LNCAP (cell line): ENCODE measurements at regions not wholly inside any gene's neighbourhood (a gene's known extent, or its start where the extent isn't known, plus 50 kb on each side); places are given as distances from the start of the nearest gene placed in this dataset.

Experiments
- TF ChIP-seq, protein P1 (sequence below): fragments of 450-650 bp; IDR thresholded peaks from 2 replicates; pipeline ENCODE4 v1.5.1; 2017; ENCODE audit warnings: mild to moderate bottlenecking

GRCh38 chr5:38662090-38662489 lies 105.6 kb upstream of the LIFR start:
- TF ChIP-seq, protein P1, sequence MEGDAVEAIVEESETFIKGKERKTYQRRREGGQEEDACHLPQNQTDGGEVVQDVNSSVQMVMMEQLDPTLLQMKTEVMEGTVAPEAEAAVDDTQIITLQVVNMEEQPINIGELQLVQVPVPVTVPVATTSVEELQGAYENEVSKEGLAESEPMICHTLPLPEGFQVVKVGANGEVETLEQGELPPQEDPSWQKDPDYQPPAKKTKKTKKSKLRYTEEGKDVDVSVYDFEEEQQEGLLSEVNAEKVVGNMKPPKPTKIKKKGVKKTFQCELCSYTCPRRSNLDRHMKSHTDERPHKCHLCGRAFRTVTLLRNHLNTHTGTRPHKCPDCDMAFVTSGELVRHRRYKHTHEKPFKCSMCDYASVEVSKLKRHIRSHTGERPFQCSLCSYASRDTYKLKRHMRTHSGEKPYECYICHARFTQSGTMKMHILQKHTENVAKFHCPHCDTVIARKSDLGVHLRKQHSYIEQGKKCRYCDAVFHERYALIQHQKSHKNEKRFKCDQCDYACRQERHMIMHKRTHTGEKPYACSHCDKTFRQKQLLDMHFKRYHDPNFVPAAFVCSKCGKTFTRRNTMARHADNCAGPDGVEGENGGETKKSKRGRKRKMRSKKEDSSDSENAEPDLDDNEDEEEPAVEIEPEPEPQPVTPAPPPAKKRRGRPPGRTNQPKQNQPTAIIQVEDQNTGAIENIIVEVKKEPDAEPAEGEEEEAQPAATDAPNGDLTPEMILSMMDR: no peak

- TF ChIP-seq, protein P1: no peak
Measured at GRCh38 chr5:38663249-38663648, 106.8 kb upstream of the LIFR start.

DNA sequence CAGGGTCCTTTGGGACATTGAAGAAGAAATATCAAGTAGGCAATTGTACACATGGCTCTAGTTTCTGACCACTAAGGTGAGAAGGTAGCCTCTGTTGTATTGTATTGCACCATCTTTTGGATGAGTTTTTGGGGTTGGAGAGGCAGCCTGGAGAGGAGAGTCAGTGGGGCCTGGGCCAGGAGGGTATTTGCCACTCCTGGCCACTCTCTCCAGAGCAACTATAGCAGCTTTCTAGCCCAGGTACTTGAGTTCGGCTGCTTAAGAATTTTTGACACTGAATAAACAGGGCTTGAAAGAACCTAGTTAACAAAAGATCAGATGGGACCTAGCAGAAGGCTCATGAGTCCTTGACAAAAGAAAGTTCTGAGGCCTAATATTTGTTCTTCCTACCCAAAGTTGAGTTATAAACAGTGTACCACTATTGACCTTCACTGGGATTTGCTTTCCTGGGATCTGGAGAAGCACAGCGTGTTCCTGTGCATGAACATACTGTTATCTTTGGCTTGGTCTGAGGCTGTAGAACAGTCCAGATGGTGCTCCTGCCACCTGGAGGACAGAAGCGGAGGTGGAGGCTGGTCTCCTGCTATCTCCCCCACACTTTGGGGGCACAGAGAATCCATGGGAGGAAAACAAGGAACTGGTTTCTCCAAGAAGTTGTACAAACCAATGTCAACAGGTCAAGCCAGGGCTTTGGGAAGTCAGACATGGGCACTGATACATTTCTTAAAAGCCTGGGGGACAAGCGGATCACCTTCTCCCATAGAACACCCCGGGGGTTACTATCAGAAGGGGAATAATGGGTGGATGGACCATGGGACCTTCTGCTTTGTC lies 110.4 kb upstream of the LIFR start:
- TF ChIP-seq, protein P1: peak; percentile 69

DNA sequence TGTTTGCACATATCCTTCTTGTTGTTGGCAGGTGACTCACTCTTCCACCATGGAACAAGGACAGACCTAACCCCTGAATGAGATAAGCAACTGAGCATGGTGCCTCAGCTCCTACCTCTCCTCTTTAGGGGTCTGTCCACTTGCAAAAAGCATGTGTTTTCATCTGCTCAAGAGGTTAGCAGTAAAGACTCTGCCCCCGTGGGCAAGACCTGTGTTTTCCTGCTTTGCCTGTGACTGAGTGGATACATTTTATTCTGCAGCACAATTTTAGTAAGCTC lies 111.0 kb upstream of the LIFR start:
- TF ChIP-seq, protein P1: no peak

- TF ChIP-seq, protein P1: no peak
Measured at GRCh38 chr5:38669361-38669880, 113.0 kb upstream of the LIFR start.

GRCh38 chr5:38670066-38670465 lies 113.6 kb upstream of the LIFR start:
- TF ChIP-seq, protein P1: no peak

- TF ChIP-seq, protein P1: no peak
Measured at GRCh38 chr5:38670878-38671277, 114.4 kb upstream of the LIFR start.
